Neural progenitor cell (in vitro differentiated cells): ENCODE measurements at regions not wholly inside any gene's neighbourhood (a gene's known extent, or its start where the extent isn't known, plus 50 kb on each side); places are given as distances from the start of the nearest gene placed in this dataset.

ENCODE experiments used
- CTCF ChIP-seq: fragments of 200-600 bp; sonication (generic); IDR thresholded peaks from 2 replicates; pipeline ENCODE4 v1.5.1; 2017; ENCODE audit warnings: antibody characterized with exemption, mild to moderate bottlenecking
- EZH2 ChIP-seq: fragments of 200-600 bp; sonication (generic); IDR thresholded peaks from 2 replicates; pipeline ENCODE4 v1.6.1; 2017; ENCODE audit warnings: antibody characterized with exemption, mild to moderate bottlenecking, moderate library complexity
- EZH2phosphoT487 ChIP-seq: fragments of 200-600 bp; sonication (generic); IDR thresholded peaks from 2 replicates; pipeline ENCODE4 v1.6.1; 2017; ENCODE audit warnings: antibody characterized with exemption

- TF ChIP-seq CTCF, result no peak
- TF ChIP-seq EZH2, result no peak
- TF ChIP-seq EZH2phosphoT487, result no peak
Measured at GRCh38 chr6:160929831-160930230, 61.7 kb upstream of the MAP3K4 start.
